SK-N-SH treated with all-trans-retinoic acid at 6 μM for 48 hours (cell line): ENCODE measurements at regions not wholly inside any gene's neighbourhood (a gene's known extent, or its start where the extent isn't known, plus 50 kb on each side); places are given as distances from the start of the nearest gene placed in this dataset.

Experiments used
- CSDC2 ChIP-seq: fragments of 250-450 bp; sonication (Bioruptor Pico); IDR thresholded peaks from 2 replicates; pipeline ENCODE4 v1.5.0; 2020; ENCODE audit warnings: mild to moderate bottlenecking, moderate library complexity
- ESRRG ChIP-seq: fragments of 250-450 bp; sonication (Bioruptor Pico); IDR thresholded peaks from 2 replicates; pipeline ENCODE4 v1.6.1; 2021; ENCODE audit warnings: mild to moderate bottlenecking
- PPARA ChIP-seq: fragments of 250-450 bp; sonication (Bioruptor Pico); IDR thresholded peaks from 2 replicates; pipeline ENCODE4 v1.5.0; 2020; ENCODE audit warnings: mild to moderate bottlenecking, borderline replicate concordance
- TOX ChIP-seq: fragments of 250-450 bp; sonication (Bioruptor Pico); IDR thresholded peaks from 2 replicates; pipeline ENCODE4 v1.8.0; 2021; ENCODE audit warnings: mild to moderate bottlenecking, moderate library complexity, borderline replicate concordance
- ZFP3 ChIP-seq: fragments of 250-450 bp; sonication (Bioruptor Pico); IDR thresholded peaks from 2 replicates; pipeline ENCODE4 v1.5.0; 2020; ENCODE audit warnings: mild to moderate bottlenecking, moderate library complexity
- ZFP30 ChIP-seq: fragments of 450-650 bp; formaldehyde crosslinking; IDR thresholded peaks from 2 replicates; pipeline ENCODE4 v1.5.0; 2022; ENCODE audit warnings: mild to moderate bottlenecking, moderate library complexity
- ZNF565 ChIP-seq: fragments of 450-650 bp; formaldehyde crosslinking; conservative IDR thresholded peaks from 2 replicates; pipeline ENCODE4 v1.5.0; 2020; ENCODE audit warnings: low read depth, mild to moderate bottlenecking, moderate library complexity
- TF ChIP-seq, protein P1 (sequence below): fragments of 250-450 bp; sonication (Bioruptor Pico); IDR thresholded peaks from 2 replicates; pipeline ENCODE4 v1.8.0; 2020; ENCODE audit warnings: mild to moderate bottlenecking, moderate library complexity, borderline replicate concordance

DNA sequence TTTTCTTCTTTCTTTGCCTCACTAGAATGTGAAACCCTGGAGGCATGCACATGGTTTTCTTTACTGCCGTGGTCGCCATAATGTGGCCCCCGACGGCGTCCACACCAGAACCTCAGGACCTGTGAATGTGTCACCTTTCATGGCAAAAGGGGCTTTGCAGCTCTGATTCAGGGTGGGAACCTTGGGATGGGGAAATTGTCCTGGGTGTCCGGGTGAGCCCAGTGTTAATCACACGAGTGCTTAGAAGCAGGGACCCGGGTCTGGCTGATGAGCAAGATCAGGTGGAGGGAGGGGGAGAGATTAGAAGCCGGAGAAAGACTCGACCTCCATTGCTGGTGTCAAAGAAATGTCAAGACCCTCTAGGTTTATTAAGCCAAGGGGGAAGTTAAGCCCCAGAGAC lies 74.7 kb upstream of the SHISAL1 start:
- TF ChIP-seq, protein P1, sequence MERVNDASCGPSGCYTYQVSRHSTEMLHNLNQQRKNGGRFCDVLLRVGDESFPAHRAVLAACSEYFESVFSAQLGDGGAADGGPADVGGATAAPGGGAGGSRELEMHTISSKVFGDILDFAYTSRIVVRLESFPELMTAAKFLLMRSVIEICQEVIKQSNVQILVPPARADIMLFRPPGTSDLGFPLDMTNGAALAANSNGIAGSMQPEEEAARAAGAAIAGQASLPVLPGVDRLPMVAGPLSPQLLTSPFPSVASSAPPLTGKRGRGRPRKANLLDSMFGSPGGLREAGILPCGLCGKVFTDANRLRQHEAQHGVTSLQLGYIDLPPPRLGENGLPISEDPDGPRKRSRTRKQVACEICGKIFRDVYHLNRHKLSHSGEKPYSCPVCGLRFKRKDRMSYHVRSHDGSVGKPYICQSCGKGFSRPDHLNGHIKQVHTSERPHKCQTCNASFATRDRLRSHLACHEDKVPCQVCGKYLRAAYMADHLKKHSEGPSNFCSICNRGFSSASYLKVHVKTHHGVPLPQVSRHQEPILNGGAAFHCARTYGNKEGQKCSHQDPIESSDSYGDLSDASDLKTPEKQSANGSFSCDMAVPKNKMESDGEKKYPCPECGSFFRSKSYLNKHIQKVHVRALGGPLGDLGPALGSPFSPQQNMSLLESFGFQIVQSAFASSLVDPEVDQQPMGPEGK (CRISPR knock-in tag): no peak
- TF ChIP-seq ZFP30 (CRISPR knock-in tag) (no peak), ZFP3 (CRISPR knock-in tag) (no peak), TOX (CRISPR knock-in tag) (no peak), ZNF565 (CRISPR knock-in tag) (no peak), CSDC2 (CRISPR knock-in tag) (no peak), PPARA (CRISPR knock-in tag) (no peak), ESRRG (CRISPR knock-in tag) (no peak)
